ENCODE measurements at regions not wholly inside any gene's neighbourhood (a gene's known extent, or its start where the extent isn't known, plus 50 kb on each side); places are given as distances from the start of the nearest gene placed in this dataset.

DNA sequence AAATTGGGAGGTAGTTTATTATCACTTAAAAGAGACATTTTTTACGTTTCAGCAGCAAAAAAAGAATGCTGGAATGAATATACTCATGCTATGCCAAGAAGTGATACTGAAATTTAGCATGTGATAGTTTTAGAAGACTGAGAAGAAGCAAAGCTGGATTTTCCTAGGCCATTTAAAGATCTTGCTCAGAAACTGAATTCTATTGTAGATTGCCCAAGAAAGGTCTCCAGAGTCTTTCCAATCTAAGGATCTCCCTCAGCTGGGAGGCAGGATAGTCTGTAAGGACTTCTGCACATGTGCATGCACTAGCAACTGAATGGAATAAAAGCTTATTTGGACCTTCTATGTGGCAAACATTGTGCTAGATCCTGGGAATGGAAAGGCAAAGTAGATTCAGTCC lies 334.5 kb downstream of the DTWD2 start:
- dilution Hi-C loops (cut with MboI; ENCODE audit: extremely low pct_ligation_motif_present, low sequenced_read_pairs) (no loop called here), intact Hi-C loops (cut with micrococcal nuclease) (no loop called here)
- H3K4me2 ChIP-seq (ENCODE audit: insufficient read depth, low read length) = no peak overlapping the region
- DNase-seq (ENCODE audit: low read depth, low spot score) = no peak
- H3K4me3 ChIP-seq (replicated peaks in 1 of 3; ENCODE audit: insufficient read depth in 1 of 3, low read depth in 1 of 3, low read length in 3 of 3) = no peak overlapping the region
- H3K79me2 ChIP-seq (ENCODE audit: control insufficient read depth, insufficient read depth, low read length) = no peaks in the 10 kb centered on the region
- no peaks in the 10 kb centered on the region for H4K20me1 ChIP-seq (replicated peaks; ENCODE audit: control insufficient read depth, extremely low read depth, insufficient read depth, low read length)
- no peaks in the 10 kb centered on the region for H3K36me3 ChIP-seq (ENCODE audit: control insufficient read depth in 2 of 2, extremely low read depth in 1 of 2, insufficient read depth in 2 of 2, low read length in 2 of 2)
- ChIA-PET POLR2A (no interaction called here), CTCF (no interaction called here)
- peaks cover 9% of the 10 kb centered on the region for H3K9me3 ChIP-seq (replicated peaks; ENCODE audit: control insufficient read depth, insufficient read depth, low read length)
- TF ChIP-seq, protein P1, sequence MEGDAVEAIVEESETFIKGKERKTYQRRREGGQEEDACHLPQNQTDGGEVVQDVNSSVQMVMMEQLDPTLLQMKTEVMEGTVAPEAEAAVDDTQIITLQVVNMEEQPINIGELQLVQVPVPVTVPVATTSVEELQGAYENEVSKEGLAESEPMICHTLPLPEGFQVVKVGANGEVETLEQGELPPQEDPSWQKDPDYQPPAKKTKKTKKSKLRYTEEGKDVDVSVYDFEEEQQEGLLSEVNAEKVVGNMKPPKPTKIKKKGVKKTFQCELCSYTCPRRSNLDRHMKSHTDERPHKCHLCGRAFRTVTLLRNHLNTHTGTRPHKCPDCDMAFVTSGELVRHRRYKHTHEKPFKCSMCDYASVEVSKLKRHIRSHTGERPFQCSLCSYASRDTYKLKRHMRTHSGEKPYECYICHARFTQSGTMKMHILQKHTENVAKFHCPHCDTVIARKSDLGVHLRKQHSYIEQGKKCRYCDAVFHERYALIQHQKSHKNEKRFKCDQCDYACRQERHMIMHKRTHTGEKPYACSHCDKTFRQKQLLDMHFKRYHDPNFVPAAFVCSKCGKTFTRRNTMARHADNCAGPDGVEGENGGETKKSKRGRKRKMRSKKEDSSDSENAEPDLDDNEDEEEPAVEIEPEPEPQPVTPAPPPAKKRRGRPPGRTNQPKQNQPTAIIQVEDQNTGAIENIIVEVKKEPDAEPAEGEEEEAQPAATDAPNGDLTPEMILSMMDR (IDR thresholded peaks at IDR 0.05; ENCODE audit: extremely low read depth in 1 of 2, insufficient read depth in 1 of 2, low read depth in 1 of 2, low read length in 2 of 2) = no peak
- TF ChIP-seq EZH2 (IDR thresholded peaks at IDR 0.05; ENCODE audit: borderline replicate concordance, low read depth, low read length, severe bottlenecking) (no peak), MYC (IDR thresholded peaks at IDR 0.05; ENCODE audit: low read depth, low read length) (no peak), POLR2A (IDR thresholded peaks at IDR 0.05; ENCODE audit: low read depth, low read length) (no peak), GATA2 (IDR thresholded peaks at IDR 0.05; ENCODE audit: insufficient read depth, insufficient read length, low read depth, low read length) (no peak), POLR2AphosphoS5 (IDR thresholded peaks at IDR 0.05; ENCODE audit: insufficient read depth, low read depth, low read length) (no peak), JUN (IDR thresholded peaks at IDR 0.05; ENCODE audit: borderline replicate concordance, insufficient read depth, insufficient read length, low read depth) (no peak), FOS (IDR thresholded peaks at IDR 0.05; ENCODE audit: borderline replicate concordance, insufficient read depth, low read length) (no peak)
- TF ChIP-seq, protein P2, sequence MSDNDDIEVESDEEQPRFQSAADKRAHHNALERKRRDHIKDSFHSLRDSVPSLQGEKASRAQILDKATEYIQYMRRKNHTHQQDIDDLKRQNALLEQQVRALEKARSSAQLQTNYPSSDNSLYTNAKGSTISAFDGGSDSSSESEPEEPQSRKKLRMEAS (IDR thresholded peaks at IDR 0.05; ENCODE audit: insufficient read depth, insufficient read length) = no peak
- no TSS peak for BruUV-seq (replicated peaks)
- H3K4me1 ChIP-seq (ENCODE audit: control insufficient read depth, extremely low read depth, insufficient read depth, low read length) = no peaks in the 10 kb centered on the region
- no peaks in the 10 kb centered on the region for H3K9me1 ChIP-seq (replicated peaks; ENCODE audit: control insufficient read depth, extremely low read depth, insufficient read depth, low read length)
- FAIRE-seq = no peak
- H3K9ac ChIP-seq (replicated peaks; ENCODE audit: extremely low read depth, insufficient read depth, low read length) = no peak overlapping the region
- H3K27ac ChIP-seq (ENCODE audit: insufficient read depth, low read depth, low read length) = no peak overlapping the region
- H2AFZ ChIP-seq (ENCODE audit: low read depth, low read length) = no peak overlapping the region
- H3K27me3 ChIP-seq (ENCODE audit: control insufficient read depth in 2 of 2, insufficient read depth in 2 of 2, low read length in 2 of 2) = no peaks in the 10 kb centered on the region
